RWPE2 (cell line): ENCODE measurements at regions not wholly inside any gene's neighbourhood (a gene's known extent, or its start where the extent isn't known, plus 50 kb on each side); places are given as distances from the start of the nearest gene placed in this dataset.
"Not testable (repeated sequence)": the region's sequence is repeated elsewhere in the genome, so short reads cannot be mapped to it uniquely, and the experiment has no call there.

Experiments
- ATAC-seq: fragments of 200-7000 bp; cut with Tn5 transposase; 3 replicates; pipeline ENCODE4 v1.9.1; 2021; ENCODE audit warnings: low read depth
- DNase-seq: peaks from one replicate; pipeline ENCODE4 v3.0.0-alpha.2; 2020; ENCODE audit warnings: low spot score
- H3K27ac ChIP-seq: fragments of 450-650 bp; 2 replicates; pipeline ENCODE4 v1.5.1; 2017; ENCODE audit warnings: mild to moderate bottlenecking; ENCODE audit not compliant: poor library complexity, severe bottlenecking
- H3K27me3 ChIP-seq: fragments of 250-450 bp; sonication (Bioruptor Pico); 2 replicates; pipeline ENCODE4 v1.5.1; 2021; ENCODE audit warnings: mild to moderate bottlenecking, moderate library complexity; ENCODE audit not compliant: insufficient read depth, poor library complexity, severe bottlenecking
- H3K36me3 ChIP-seq: fragments of 250-450 bp; sonication (Bioruptor Pico); 2 replicates; pipeline ENCODE4 v1.5.1; 2020; ENCODE audit warnings: low read depth, mild to moderate bottlenecking, moderate library complexity
- H3K4me1 ChIP-seq: fragments of 250-450 bp; sonication (Bioruptor Pico); 2 replicates; pipeline ENCODE4 v1.5.1; 2021; ENCODE audit warnings: mild to moderate bottlenecking, moderate library complexity; ENCODE audit not compliant: insufficient read depth, poor library complexity, severe bottlenecking
- H3K4me3 ChIP-seq: fragments of 250-450 bp; sonication (Bioruptor Pico); 2 replicates; pipeline ENCODE4 v1.5.1; 2021; ENCODE audit warnings: mild to moderate bottlenecking, moderate library complexity; ENCODE audit not compliant: severe bottlenecking
- H3K9me3 ChIP-seq: fragments of 250-450 bp; sonication (Bioruptor Pico); 2 replicates; pipeline ENCODE4 v1.5.1; 2021; ENCODE audit warnings: mild to moderate bottlenecking, moderate library complexity; ENCODE audit not compliant: severe bottlenecking
- CTCF ChIP-seq: fragments of 450-650 bp; IDR thresholded peaks from one replicate; pipeline ENCODE4 v1.5.1; 2017; ENCODE audit warnings: mild to moderate bottlenecking, moderate library complexity; ENCODE audit not compliant: poor library complexity, severe bottlenecking

GRCh38 chr7:67311901-67312300 lies 315.3 kb downstream of the TYW1 start:
- Histone ChIP-seq H3K4me3 (no peak overlapping the region), H3K36me3 (peaks cover 78% of the 10 kb centered on the region), H3K27me3 (no peaks in the 10 kb centered on the region), H3K9me3 (no peaks in the 10 kb centered on the region), H3K4me1 (no peaks in the 10 kb centered on the region), H3K27ac (no peak overlapping the region)
- ATAC-seq (no peak), DNase-seq (no peak)
- no peak for TF ChIP-seq CTCF

- ATAC-seq: no peak
- no peak for DNase-seq
- H3K27ac ChIP-seq: no peak overlapping the region
- H3K4me1 ChIP-seq: no peaks in the 10 kb centered on the region
- H3K27me3 ChIP-seq: no peaks in the 10 kb centered on the region
- TF ChIP-seq CTCF: no peak
- H3K9me3 ChIP-seq: no peaks in the 10 kb centered on the region
- H3K36me3 ChIP-seq: peaks cover 74% of the 10 kb centered on the region
- H3K4me3 ChIP-seq: no peak overlapping the region
Observed at GRCh38 chr7:67313213-67313612, 316.6 kb downstream of the TYW1 start.

- peaks cover 47% of the 10 kb centered on the region for H3K36me3 ChIP-seq
- H3K4me3 ChIP-seq, H3K9me3 ChIP-seq, DNase-seq, H3K27ac ChIP-seq, ATAC-seq, H3K4me1 ChIP-seq, H3K27me3 ChIP-seq: not testable (repeated sequence)
Observed at GRCh38 chr7:67316902-67317301, 320.3 kb downstream of the TYW1 start.

GRCh38 chr7:67328257-67328656 lies 331.6 kb downstream of the TYW1 start:
- H3K27me3 ChIP-seq, H3K4me3 ChIP-seq, ATAC-seq, DNase-seq, H3K27ac ChIP-seq, H3K4me1 ChIP-seq, H3K9me3 ChIP-seq, H3K36me3 ChIP-seq: not testable (repeated sequence)

GRCh38 chr7:67335165-67335564 lies 338.5 kb downstream of the TYW1 start:
- DNase-seq, H3K9me3 ChIP-seq, ATAC-seq, H3K27me3 ChIP-seq, H3K4me1 ChIP-seq, H3K36me3 ChIP-seq, H3K4me3 ChIP-seq, H3K27ac ChIP-seq: not testable (repeated sequence)

GRCh38 chr7:67335663-67336062 lies 339.0 kb downstream of the TYW1 start:
- H3K9me3 ChIP-seq, DNase-seq, ATAC-seq, H3K4me1 ChIP-seq, H3K27me3 ChIP-seq, H3K36me3 ChIP-seq, H3K27ac ChIP-seq, H3K4me3 ChIP-seq: not testable (repeated sequence)

GRCh38 chr7:67338545-67338944 lies 341.9 kb downstream of the TYW1 start:
- not testable (repeated sequence) for H3K27me3 ChIP-seq, H3K9me3 ChIP-seq, H3K36me3 ChIP-seq, H3K27ac ChIP-seq, ATAC-seq, H3K4me3 ChIP-seq, DNase-seq, H3K4me1 ChIP-seq
